Kidney (tissue), 13 donors: ENCODE measurements at regions not wholly inside any gene's neighbourhood (a gene's known extent, or its start where the extent isn't known, plus 50 kb on each side); places are given as distances from the start of the nearest gene placed in this dataset.
A peak's percentile ranks its signal among the peaks of the same experiment; 100 is the strongest.

Source experiments
- DNase-seq, 5 donors: peaks; one replicate each; pipeline ENCODE4 v3.0.0-alpha.2; 2013 to 2020
- FAIRE-seq: peaks from 2 replicates; lab custom pipeline; 2012; peaks lifted over from hg19 to GRCh38; lab: Jason Lieb, UNC
- H3K27ac ChIP-seq, 2 donors: one replicate each; pipeline ENCODE4 v1.7.0; 2013; ENCODE audit warnings: low read depth in 2 of 2, low read length in 2 of 2, inconsistent platforms in 1 of 2
- H3K27me3 ChIP-seq: one replicate; pipeline ENCODE4 v1.7.1; 2013; ENCODE audit warnings: low read length, inconsistent platforms; ENCODE audit not compliant: control insufficient read depth, insufficient read depth
- H3K36me3 ChIP-seq, 3 donors: one replicate each; pipeline versions ENCODE4 v1.7.0 to v1.7.1; 2013; ENCODE audit warnings: low read length in 3 of 3, control low read depth in 1 of 3, inconsistent platforms in 1 of 3; ENCODE audit not compliant: insufficient read depth in 3 of 3, control insufficient read depth in 2 of 3
- H3K4me1 ChIP-seq, 3 donors: one replicate each; pipeline versions ENCODE4 v1.7.0 to v1.7.1; 2013; ENCODE audit warnings: low read length in 3 of 3, inconsistent platforms in 1 of 3, low read depth in 1 of 3; ENCODE audit not compliant: control insufficient read depth in 2 of 3, insufficient read depth in 2 of 3
- H3K4me3 ChIP-seq, 3 donors: one replicate each; pipeline versions ENCODE4 v1.7.0 to v1.8.1; 2013; ENCODE audit warnings: low read length in 3 of 3, control low read depth in 1 of 3, inconsistent platforms in 1 of 3
- H3K9ac ChIP-seq, 3 donors: one replicate each; pipeline versions ENCODE4 v1.7.0 to v1.7.1; 2013; ENCODE audit warnings: low read length in 3 of 3, control low read depth in 1 of 3, inconsistent platforms in 1 of 3
- H3K9me3 ChIP-seq, 3 donors: one replicate each; pipeline versions ENCODE4 v1.7.0 to v1.7.1; 2013; ENCODE audit warnings: low read length in 3 of 3, control low read depth in 1 of 3, inconsistent platforms in 1 of 3; ENCODE audit not compliant: control insufficient read depth in 2 of 3, insufficient read depth in 1 of 3
- CTCF ChIP-seq: IDR thresholded peaks from 3 replicates; pipeline ENCODE4 v1.5.1; 2012; ENCODE audit warnings: mild to moderate bottlenecking, moderate library complexity, borderline replicate concordance; ENCODE audit not compliant: insufficient read depth; ENCODE audit errors: extremely low read depth
- intact Hi-C: fragments of 100-400 bp; cut with DNase I; formaldehyde crosslinking; loops from one replicate; pipeline ENCODE4 v1.11.1; 2022
- donor health status: control.
- donor health status: control.
- donor health status: control.
- donor health status: control.
- donor health status: control.
- donor health status: DM: yes; HTN: yes; CAD: no.
- donor health status: Normal renal cell carcinoma (clear cell type).

GRCh38 chr13:74061926-74062595 lies 72.1 kb downstream of the KLF12 start:
- no peak overlapping the region for H3K27ac ChIP-seq
- FAIRE-seq (no peak), DNase-seq (peak in 1 of 5 donors; percentile 55)
- H3K9ac ChIP-seq, result no peak overlapping the region
- no peaks in the 10 kb centered on the region for H3K27me3 ChIP-seq
- H3K4me3 ChIP-seq, result no peak overlapping the region
- TF ChIP-seq CTCF, result no peak
- intact Hi-C loops, result no loop called here
- no peaks in the 10 kb centered on the region for H3K9me3 ChIP-seq
- H3K36me3 ChIP-seq, result no peaks in the 10 kb centered on the region
- H3K4me1 ChIP-seq, result peaks cover 0 to 17% (median 6%) of the 10 kb centered on the region in 3 donors

- TF ChIP-seq CTCF, result no peak
- H3K4me3 ChIP-seq, result no peak overlapping the region
- no peaks in the 10 kb centered on the region for H3K9me3 ChIP-seq
- FAIRE-seq, result no peak
- no peaks in the 10 kb centered on the region for H3K27me3 ChIP-seq
- no peak overlapping the region for H3K27ac ChIP-seq
- DNase-seq, result peak in 1 of 5 donors; percentile 52
- no peaks in the 10 kb centered on the region for H3K36me3 ChIP-seq
- intact Hi-C loops, result no loop called here
- peaks cover 0 to 11% (median 0%) of the 10 kb centered on the region in 3 donors for H3K4me1 ChIP-seq
- H3K9ac ChIP-seq, result no peak overlapping the region
These were observed 77.2 kb downstream of the KLF12 start for GRCh38 chr13:74056801-74057542.

- intact Hi-C loops, result no loop called here
- no peak for DNase-seq
These were observed 81.7 kb downstream of the KLF12 start for GRCh38 chr13:74052402-74052928.

More at GRCh38 chr13:74052402-74052928, 81.7 kb downstream of the KLF12 start:
- Histone ChIP-seq H3K9me3 (no peaks in the 10 kb centered on the region), H3K27me3 (no peaks in the 10 kb centered on the region), H3K4me3 (no peak overlapping the region), H3K36me3 (no peaks in the 10 kb centered on the region), H3K4me1 (peaks cover 0 to 8% (median 0%) of the 10 kb centered on the region in 3 donors), H3K9ac (no peak overlapping the region), H3K27ac (no peak overlapping the region)
- TF ChIP-seq CTCF, result no peak
- no peak for FAIRE-seq
